Esophagus muscularis mucosa (tissue), 4 donors: ENCODE measurements at regions not wholly inside any gene's neighbourhood (a gene's known extent, or its start where the extent isn't known, plus 50 kb on each side); places are given as distances from the start of the nearest gene placed in this dataset.

ENCODE experiments used
- DNase-seq: peaks from one replicate; pipeline ENCODE4 v3.0.0-alpha.2; 2017; ENCODE audit errors: extremely low spot score
- H3K27ac ChIP-seq, 4 donors: fragments of 200-600 bp; sonication (generic); replicated peaks in 1 of 4; 1 replicate in 3 of 4; 2 replicates in 1 of 4; pipeline ENCODE4 v1.5.1; 2016 to 2019; ENCODE audit warnings: mild to moderate bottlenecking in 1 of 4
- H3K27me3 ChIP-seq, 4 donors: fragments of 200-600 bp; sonication (generic); one replicate each; pipeline versions ENCODE4 v1.5.1 to v1.6.0; 2016 to 2019
- H3K36me3 ChIP-seq, 4 donors: fragments of 200-600 bp; sonication (generic); one replicate each; pipeline ENCODE4 v1.5.1; 2016 to 2019
- H3K4me1 ChIP-seq, 4 donors: fragments of 200-600 bp; sonication (generic); one replicate each; pipeline ENCODE4 v1.5.1; 2016 to 2019
- H3K4me3 ChIP-seq, 4 donors: fragments of 200-600 bp; sonication (generic); 1 replicate in 2 of 4; 2 replicates in 2 of 4; pipeline ENCODE4 v1.5.1; 2016 to 2019; ENCODE audit warnings: mild to moderate bottlenecking in 4 of 4, moderate library complexity in 1 of 4
- H3K9me3 ChIP-seq, 4 donors: fragments of 200-600 bp; sonication (generic); 1 replicate in 3 of 4; 2 replicates in 1 of 4; pipeline ENCODE4 v1.5.1; 2016 to 2019
- CTCF ChIP-seq, 3 experiments: fragments of 200-600 bp in 2 of 3; fragments of 450-650 bp in 1 of 3; sonication (generic) in 2 of 3; IDR thresholded peaks; one replicate each; pipeline ENCODE4 v1.5.1; 2017 to 2019; ENCODE audit warnings: antibody characterized with exemption in 3 of 3, mild to moderate bottlenecking in 2 of 3, moderate library complexity in 1 of 3
- EP300 ChIP-seq: sonication (generic); formaldehyde crosslinking; IDR thresholded peaks from one replicate; pipeline ENCODE4 v1.6.1; 2017; ENCODE audit warnings: antibody characterized with exemption
- POLR2A ChIP-seq: fragments of 450-650 bp; IDR thresholded peaks from one replicate; pipeline ENCODE4 v1.6.1; 2017; ENCODE audit warnings: antibody characterized with exemption, moderate library complexity, mild to moderate bottlenecking, low read depth
- POLR2AphosphoS5 ChIP-seq, 2 donors: sonication (generic); formaldehyde crosslinking; IDR thresholded peaks; one replicate each; pipeline ENCODE4 v1.6.1; 2017; ENCODE audit warnings: antibody characterized with exemption in 2 of 2
- WGBS: methylation state at CpG from one replicate; pipeline ENCODE4 v1.1.5; 2018; 5-methylcytosine and 5-hydroxymethylcytosine counted together
- intact Hi-C: fragments of 100-400 bp; cut with DNase I; formaldehyde crosslinking; loops from one replicate; pipeline ENCODE4 v1.15.1; 2023

- no peak for TF ChIP-seq EP300
- intact Hi-C loops: no loop called here
- H3K4me1 ChIP-seq: no peaks in the 10 kb centered on the region
- no peak overlapping the region for H3K27ac ChIP-seq
- no peaks in the 10 kb centered on the region for H3K9me3 ChIP-seq
- no peaks in the 10 kb centered on the region for H3K27me3 ChIP-seq
- H3K4me3 ChIP-seq: no peak overlapping the region
- no peaks in the 10 kb centered on the region for H3K36me3 ChIP-seq
- 71% methylated on average over 3 of the region's 4 CpGs for WGBS
- DNase-seq: no peak
Measured at GRCh38 chr2:220335591-220335915, 708.1 kb downstream of the SLC4A3 start.

GRCh38 chr2:220336771-220337170 is 709.3 kb downstream of the SLC4A3 start:
- Histone ChIP-seq H3K36me3 (no peaks in the 10 kb centered on the region), H3K27ac (no peak overlapping the region), H3K9me3 (no peaks in the 10 kb centered on the region), H3K27me3 (no peaks in the 10 kb centered on the region), H3K4me1 (no peaks in the 10 kb centered on the region), H3K4me3 (no peak overlapping the region)
- intact Hi-C loops: no loop called here
- TF ChIP-seq CTCF (IDR thresholded peaks at IDR 0.05) (no peak), POLR2AphosphoS5 (IDR thresholded peaks at IDR 0.05) (no peak), EP300 (no peak), POLR2A (no peak)
- no peak for DNase-seq
- WGBS: 38% methylated on average over 2 of the region's 2 CpGs

GRCh38 chr2:220337611-220338440 is 710.4 kb downstream of the SLC4A3 start:
- H3K36me3 ChIP-seq: no peaks in the 10 kb centered on the region
- H3K27me3 ChIP-seq: no peaks in the 10 kb centered on the region
- no peaks in the 10 kb centered on the region for H3K4me1 ChIP-seq
- no peak overlapping the region for H3K27ac ChIP-seq
- TF ChIP-seq EP300 (no peak), POLR2A (no peak), POLR2AphosphoS5 (IDR thresholded peaks at IDR 0.05) (no peak), CTCF (IDR thresholded peaks at IDR 0.05) (no peak)
- intact Hi-C loops: no loop called here
- H3K9me3 ChIP-seq: no peaks in the 10 kb centered on the region
- 75% methylated on average over 2 of the region's 2 CpGs for WGBS
- no peak for DNase-seq
- no peak overlapping the region for H3K4me3 ChIP-seq

- intact Hi-C loops: no loop called here
Measured at GRCh38 chr2:220341014-220341413, 713.6 kb downstream of the SLC4A3 start.

GRCh38 chr2:220346919-220347318 is 719.5 kb downstream of the SLC4A3 start:
- H3K36me3 ChIP-seq: no peaks in the 10 kb centered on the region
- H3K4me3 ChIP-seq: no peak overlapping the region
- no peak for TF ChIP-seq CTCF (IDR thresholded peaks at IDR 0.05)
- no peak for TF ChIP-seq POLR2A
- TF ChIP-seq EP300: no peak
- TF ChIP-seq POLR2AphosphoS5 (IDR thresholded peaks at IDR 0.05): no peak
- no peak overlapping the region for H3K27ac ChIP-seq
- no peak for DNase-seq
- no peaks in the 10 kb centered on the region for H3K4me1 ChIP-seq
- H3K9me3 ChIP-seq: no peaks in the 10 kb centered on the region
- intact Hi-C loops: no loop called here
- no peaks in the 10 kb centered on the region for H3K27me3 ChIP-seq
- WGBS: 56% methylated on average over 1 of the region's 1 CpG

More at GRCh38 chr2:220341014-220341413, 713.6 kb downstream of the SLC4A3 start:
- Histone ChIP-seq H3K27ac (no peak overlapping the region), H3K9me3 (no peaks in the 10 kb centered on the region), H3K27me3 (no peaks in the 10 kb centered on the region), H3K4me1 (no peaks in the 10 kb centered on the region), H3K36me3 (no peaks in the 10 kb centered on the region), H3K4me3 (no peak overlapping the region)
- 67% methylated on average over 3 of the region's 3 CpGs for WGBS
- TF ChIP-seq POLR2AphosphoS5 (IDR thresholded peaks at IDR 0.05) (no peak), CTCF (IDR thresholded peaks at IDR 0.05) (no peak), POLR2A (no peak), EP300 (no peak)
- no peak for DNase-seq
